Hepatocyte (in vitro differentiated cells): ENCODE measurements at regions not wholly inside any gene's neighbourhood (a gene's known extent, or its start where the extent isn't known, plus 50 kb on each side); places are given as distances from the start of the nearest gene placed in this dataset.

Experiments
- DNase-seq: peaks from one replicate; pipeline ENCODE4 v3.0.0-alpha.2; 2016; ENCODE audit warnings: low spot score
- H2AFZ ChIP-seq: fragments of 200-600 bp; sonication (generic); 2 replicates; pipeline ENCODE4 v1.6.0; 2016; ENCODE audit warnings: antibody characterized with exemption, mild to moderate bottlenecking
- H3K27ac ChIP-seq: fragments of 200-600 bp; sonication (generic); 2 replicates; pipeline ENCODE4 v1.5.1; 2016; ENCODE audit warnings: mild to moderate bottlenecking
- H3K27me3 ChIP-seq: fragments of 200-600 bp; sonication (generic); 2 replicates; pipeline ENCODE4 v1.6.1; 2016
- H3K36me3 ChIP-seq: fragments of 200-600 bp; sonication (generic); replicated peaks from 2 replicates; pipeline ENCODE4 v1.5.1; 2016; ENCODE audit warnings: low read depth; ENCODE audit not compliant: insufficient read depth
- H3K4me1 ChIP-seq: fragments of 200-600 bp; sonication (generic); 2 replicates; pipeline ENCODE4 v1.5.1; 2016; ENCODE audit warnings: mild to moderate bottlenecking, moderate library complexity; ENCODE audit not compliant: insufficient read depth
- H3K4me2 ChIP-seq: fragments of 200-600 bp; sonication (generic); 2 replicates; pipeline ENCODE4 v1.6.0; 2016
- H3K4me3 ChIP-seq: fragments of 200-600 bp; sonication (generic); 2 replicates; pipeline ENCODE4 v1.5.1; 2016; ENCODE audit warnings: mild to moderate bottlenecking
- H3K79me2 ChIP-seq: fragments of 200-600 bp; sonication (generic); 2 replicates; pipeline ENCODE4 v1.6.0; 2017; ENCODE audit warnings: mild to moderate bottlenecking
- H3K9me2 ChIP-seq: fragments of 200-600 bp; sonication (generic); replicated peaks from 2 replicates; pipeline ENCODE4 v1.6.0; 2017; ENCODE audit warnings: mild to moderate bottlenecking; ENCODE audit not compliant: insufficient read depth
- H3K9me3 ChIP-seq: fragments of 200-600 bp; sonication (generic); 2 replicates; pipeline ENCODE4 v1.5.1; 2016; ENCODE audit warnings: low read depth, mild to moderate bottlenecking
- H4K20me1 ChIP-seq: fragments of 200-600 bp; sonication (generic); 2 replicates; pipeline ENCODE4 v1.6.0; 2016; ENCODE audit warnings: mild to moderate bottlenecking; ENCODE audit not compliant: insufficient read depth, poor library complexity, severe bottlenecking
- EZH2 ChIP-seq: fragments of 200-600 bp; sonication (generic); IDR thresholded peaks from 2 replicates; pipeline ENCODE4 v1.6.1; 2016; ENCODE audit warnings: antibody characterized with exemption, mild to moderate bottlenecking, borderline replicate concordance
- EZH2phosphoT487 ChIP-seq: fragments of 200-600 bp; sonication (generic); IDR thresholded peaks from one replicate; pipeline ENCODE4 v1.6.1; 2018; ENCODE audit warnings: antibody characterized with exemption, mild to moderate bottlenecking, low read depth, moderate library complexity; ENCODE audit not compliant: unreplicated experiment, severe bottlenecking
- WGBS: methylation state at CpG from one replicate; pipeline ENCODE4 v1.1.6; 2016; ENCODE audit warnings: low lambda C conversion rate; ENCODE audit errors: missing lambda C conversion rate; 5-methylcytosine and 5-hydroxymethylcytosine counted together
- TF ChIP-seq, protein P1 (sequence below): fragments of 200-600 bp; sonication (generic); IDR thresholded peaks from 2 replicates; pipeline ENCODE4 v1.5.1; 2016; ENCODE audit warnings: antibody characterized with exemption, mild to moderate bottlenecking; ENCODE audit not compliant: poor library complexity

GRCh38 chr1:219505886-219506285 is 107.0 kb downstream of the ZC3H11B start:
- no peak overlapping the region for H3K4me3 ChIP-seq
- DNase-seq, result no peak
- no peaks in the 10 kb centered on the region for H3K9me3 ChIP-seq
- H3K4me1 ChIP-seq, result no peaks in the 10 kb centered on the region
- H3K79me2 ChIP-seq, result no peaks in the 10 kb centered on the region
- H3K27ac ChIP-seq, result peak overlapping the region; percentile 68
- H3K9me2 ChIP-seq, result no peaks in the 10 kb centered on the region
- H3K27me3 ChIP-seq, result no peaks in the 10 kb centered on the region
- WGBS, result 58% methylated on average over 3 of the region's 3 CpGs
- H2AFZ ChIP-seq, result no peak overlapping the region
- H4K20me1 ChIP-seq, result no peaks in the 10 kb centered on the region
- no peaks in the 10 kb centered on the region for H3K36me3 ChIP-seq
- H3K4me2 ChIP-seq, result no peak overlapping the region
- TF ChIP-seq EZH2phosphoT487 (no peak), EZH2 (no peak)
- TF ChIP-seq, protein P1, sequence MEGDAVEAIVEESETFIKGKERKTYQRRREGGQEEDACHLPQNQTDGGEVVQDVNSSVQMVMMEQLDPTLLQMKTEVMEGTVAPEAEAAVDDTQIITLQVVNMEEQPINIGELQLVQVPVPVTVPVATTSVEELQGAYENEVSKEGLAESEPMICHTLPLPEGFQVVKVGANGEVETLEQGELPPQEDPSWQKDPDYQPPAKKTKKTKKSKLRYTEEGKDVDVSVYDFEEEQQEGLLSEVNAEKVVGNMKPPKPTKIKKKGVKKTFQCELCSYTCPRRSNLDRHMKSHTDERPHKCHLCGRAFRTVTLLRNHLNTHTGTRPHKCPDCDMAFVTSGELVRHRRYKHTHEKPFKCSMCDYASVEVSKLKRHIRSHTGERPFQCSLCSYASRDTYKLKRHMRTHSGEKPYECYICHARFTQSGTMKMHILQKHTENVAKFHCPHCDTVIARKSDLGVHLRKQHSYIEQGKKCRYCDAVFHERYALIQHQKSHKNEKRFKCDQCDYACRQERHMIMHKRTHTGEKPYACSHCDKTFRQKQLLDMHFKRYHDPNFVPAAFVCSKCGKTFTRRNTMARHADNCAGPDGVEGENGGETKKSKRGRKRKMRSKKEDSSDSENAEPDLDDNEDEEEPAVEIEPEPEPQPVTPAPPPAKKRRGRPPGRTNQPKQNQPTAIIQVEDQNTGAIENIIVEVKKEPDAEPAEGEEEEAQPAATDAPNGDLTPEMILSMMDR, result no peak

DNA sequence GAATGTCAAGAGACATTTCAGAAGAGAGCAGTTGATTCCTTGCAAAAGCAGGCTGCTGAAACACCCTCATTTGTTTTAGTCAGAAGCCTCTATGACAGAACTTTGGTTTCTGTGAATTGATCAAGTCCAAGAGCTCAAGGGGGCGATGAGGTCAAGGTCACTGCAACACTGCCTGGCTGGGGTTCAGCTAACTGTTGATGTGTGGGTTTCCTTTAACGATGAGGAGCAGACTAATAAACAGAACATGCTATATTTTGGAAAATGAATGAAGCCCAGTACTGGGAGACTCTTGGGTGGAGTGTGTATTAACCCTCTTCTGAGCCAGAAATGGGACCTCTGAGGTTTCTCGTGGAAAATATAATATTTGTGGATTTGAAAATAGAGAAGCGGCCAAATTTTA is 109.3 kb downstream of the ZC3H11B start:
- Histone ChIP-seq H3K27ac (no peak overlapping the region), H3K4me1 (no peaks in the 10 kb centered on the region), H3K79me2 (no peaks in the 10 kb centered on the region), H3K4me2 (no peak overlapping the region), H2AFZ (no peak overlapping the region), H4K20me1 (no peaks in the 10 kb centered on the region), H3K36me3 (no peaks in the 10 kb centered on the region), H3K9me3 (no peaks in the 10 kb centered on the region), H3K4me3 (no peak overlapping the region), H3K9me2 (no peaks in the 10 kb centered on the region), H3K27me3 (no peaks in the 10 kb centered on the region)
- WGBS, result 93% methylated on average over 4 of the region's 4 CpGs
- no peak for DNase-seq
- no peak for TF ChIP-seq EZH2phosphoT487

- Histone ChIP-seq H3K9me2 (no peaks in the 10 kb centered on the region), H3K4me3 (no peak overlapping the region), H3K4me2 (no peak overlapping the region), H3K4me1 (no peaks in the 10 kb centered on the region), H3K79me2 (no peaks in the 10 kb centered on the region), H4K20me1 (no peaks in the 10 kb centered on the region), H3K9me3 (no peaks in the 10 kb centered on the region), H3K36me3 (no peaks in the 10 kb centered on the region), H3K27ac (no peak overlapping the region), H3K27me3 (no peaks in the 10 kb centered on the region), H2AFZ (no peak overlapping the region)
- DNase-seq, result no peak
- TF ChIP-seq EZH2, result no peak
- TF ChIP-seq EZH2phosphoT487, result no peak
- TF ChIP-seq, protein P1, result no peak
- WGBS, result 92% methylated on average over 6 of the region's 6 CpGs
Observed at GRCh38 chr1:219500327-219500897, 112.5 kb downstream of the ZC3H11B start.

DNA sequence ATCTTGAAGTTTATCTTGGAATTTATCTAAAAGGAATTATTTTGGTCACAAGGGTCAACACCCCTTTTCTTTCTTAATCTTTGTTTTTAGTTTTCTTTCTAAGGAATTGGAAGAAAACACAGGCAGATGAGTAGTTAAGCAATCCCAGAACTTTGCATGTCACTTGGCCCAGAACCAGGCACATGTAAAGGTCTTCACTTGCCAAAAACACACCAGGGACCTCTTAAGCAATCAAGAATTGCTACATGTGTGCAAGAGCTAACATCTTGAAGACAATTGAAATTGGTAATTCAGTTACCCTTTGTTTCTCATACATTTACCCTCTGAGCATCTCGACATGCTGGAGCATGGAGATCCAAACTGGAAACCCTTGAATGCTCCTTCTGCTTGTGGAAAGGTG is 114.2 kb downstream of the ZC3H11B start:
- TF ChIP-seq EZH2phosphoT487 (no peak), EZH2 (no peak)
- TF ChIP-seq, protein P1, result no peak
- Histone ChIP-seq H3K4me3 (no peak overlapping the region), H3K4me2 (no peak overlapping the region), H3K9me2 (no peaks in the 10 kb centered on the region), H3K27me3 (no peaks in the 10 kb centered on the region), H4K20me1 (no peaks in the 10 kb centered on the region), H2AFZ (no peak overlapping the region), H3K27ac (no peak overlapping the region), H3K36me3 (no peaks in the 10 kb centered on the region), H3K9me3 (no peaks in the 10 kb centered on the region), H3K4me1 (no peaks in the 10 kb centered on the region), H3K79me2 (no peaks in the 10 kb centered on the region)
- WGBS, result 100% methylated on average over 1 of the region's 1 CpG
- DNase-seq, result no peak
